ENCODE measurements at regions not wholly inside any gene's neighbourhood (a gene's known extent, or its start where the extent isn't known, plus 50 kb on each side); places are given as distances from the start of the nearest gene placed in this dataset.

- intact Hi-C loops (cut with DNase I) = loop anchor here in 9 of 10 donors (2.0 to 10.0 kb wide), 8 partner anchors 34 to 523 kb away; partner anchors contain the start of gene RREB1 (in 2 of the 9)
- DNase-seq = no peak
- no peak for TF ChIP-seq POLR2A (IDR thresholded peaks at IDR 0.05)
- no peak for TF ChIP-seq CTCF (IDR thresholded peaks at IDR 0.05)
- WGBS, 4 donors = 60 to 80% (median 74%) methylated on average over 2 of the region's 2 CpGs
- ATAC-seq = no peak
- Histone ChIP-seq H3K36me3 (no peaks in the 10 kb centered on the region), H3K9me3 (no peaks in the 10 kb centered on the region), H3K4me1 (peaks cover 2 to 72% (median 30%) of the 10 kb centered on the region in 12 donors), H3K27ac (no peak overlapping the region), H3K4me3 (no peak overlapping the region), H3K27me3 (no peaks in the 10 kb centered on the region)
These were observed 133.1 kb downstream of the LY86 start for GRCh38 chr6:6721606-6722005.

GRCh38 chr6:6722195-6722594 is 133.7 kb downstream of the LY86 start:
- H3K4me3 ChIP-seq = no peak overlapping the region
- ATAC-seq (no peak), DNase-seq (no peak)
- H3K27me3 ChIP-seq = no peaks in the 10 kb centered on the region
- TF ChIP-seq CTCF (IDR thresholded peaks at IDR 0.05) (no peak), POLR2A (IDR thresholded peaks at IDR 0.05) (no peak)
- 91 to 99% (median 98%) methylated on average over 5 of the region's 5 CpGs for WGBS, 4 donors
- H3K4me1 ChIP-seq = peaks cover 2 to 71% (median 30%) of the 10 kb centered on the region in 12 donors
- H3K27ac ChIP-seq = no peak overlapping the region
- intact Hi-C loops (cut with DNase I) = loop anchor here in 7 of 10 donors (5.0 to 10.0 kb wide), 7 partner anchors 35 to 523 kb away; partner anchors contain the start of gene RREB1 (in 2 of the 7)
- H3K9me3 ChIP-seq = no peaks in the 10 kb centered on the region
- no peaks in the 10 kb centered on the region for H3K36me3 ChIP-seq

GRCh38 chr6:6723361-6723760 is 134.8 kb downstream of the LY86 start:
- TF ChIP-seq POLR2A (IDR thresholded peaks at IDR 0.05) (no peak), CTCF (IDR thresholded peaks at IDR 0.05) (no peak)
- peak overlapping the region; percentile 62 to 96 (median 88) for H3K27ac ChIP-seq
- WGBS, 4 donors = 64 to 81% (median 69%) methylated on average over 1 of the region's 1 CpG
- no peaks in the 10 kb centered on the region for H3K9me3 ChIP-seq
- intact Hi-C loops (cut with DNase I) = loop anchor here in 7 of 10 donors (5.0 to 10.0 kb wide), 7 partner anchors 36 to 521 kb away; partner anchors contain the start of gene RREB1 (in 2 of the 7)
- H3K27me3 ChIP-seq = no peaks in the 10 kb centered on the region
- peaks cover 2 to 60% (median 26%) of the 10 kb centered on the region in 12 donors for H3K4me1 ChIP-seq
- ATAC-seq (no peak), DNase-seq (no peak)
- H3K4me3 ChIP-seq = no peak overlapping the region
- no peaks in the 10 kb centered on the region for H3K36me3 ChIP-seq

GRCh38 chr6:6723921-6724538 is 135.5 kb downstream of the LY86 start:
- peak overlapping the region; percentile 62 to 96 (median 88) for H3K27ac ChIP-seq
- intact Hi-C loops (cut with DNase I) = loop anchor here in 8 of 10 donors (2.0 to 10.0 kb wide), 8 partner anchors 37 to 521 kb away; partner anchors contain the start of gene RREB1 (in 2 of the 8)

More at GRCh38 chr6:6723921-6724538, 135.5 kb downstream of the LY86 start:
- peak; percentile 49 to 90 (median 76) for ATAC-seq
- 19 to 34% (median 26%) methylated on average over 12 to 16 of the region's 16 CpGs for WGBS, 4 donors
- H3K27me3 ChIP-seq = no peaks in the 10 kb centered on the region
- peak in 4 of 5 donors; percentile 50 to 75 (median 68) for DNase-seq
- TF ChIP-seq CTCF (IDR thresholded peaks at IDR 0.05) (no peak), POLR2A (IDR thresholded peaks at IDR 0.05) (no peak)
- H3K36me3 ChIP-seq = no peaks in the 10 kb centered on the region
- H3K4me1 ChIP-seq = peaks cover 2 to 55% (median 26%) of the 10 kb centered on the region in 12 donors
- peak overlapping the region in 10 of 12 donors; percentile 29 to 51 (median 46) for H3K4me3 ChIP-seq
- no peaks in the 10 kb centered on the region for H3K9me3 ChIP-seq

All from heart left ventricle (tissue), 16 donors.